Activated naive CD4-positive, alpha-beta T cell treated with anti-CD3 and anti-CD28 coated beads for 36 hours (primary cell): ENCODE measurements at regions not wholly inside any gene's neighbourhood (a gene's known extent, or its start where the extent isn't known, plus 50 kb on each side); places are given as distances from the start of the nearest gene placed in this dataset.
A peak's percentile ranks its signal among the peaks of the same experiment; 100 is the strongest.

Source experiments
- CTCF ChIA-PET: fragments of 350-600 bp; sonication (Branson Sonifier 250); formaldehyde crosslinking; loops from one replicate; lab custom pipeline; 2021; ENCODE audit warnings: antibody characterized with exemption; lab: Charles Lee
- DNase-seq: peaks from one replicate; pipeline ENCODE4 v3.0.0-alpha.2; 2020
- H3K27ac Mint-ChIP-seq: one replicate; pipeline ENCODE4 v1.8.0; 2021; ENCODE audit warnings: mild to moderate bottlenecking, mixed read lengths
- H3K27me3 Mint-ChIP-seq: one replicate; pipeline ENCODE4 v1.8.0; 2021; ENCODE audit warnings: low read depth, mixed read lengths
- H3K36me3 Mint-ChIP-seq: one replicate; pipeline ENCODE4 v1.8.0; 2021; ENCODE audit warnings: low read depth, mixed read lengths
- H3K4me1 Mint-ChIP-seq: one replicate; pipeline ENCODE4 v1.8.0; 2021; ENCODE audit warnings: low read depth, mixed read lengths
- H3K4me3 Mint-ChIP-seq: one replicate; pipeline ENCODE4 v1.8.0; 2021; ENCODE audit warnings: mild to moderate bottlenecking, moderate library complexity, mixed read lengths
- H3K9me3 Mint-ChIP-seq: one replicate; pipeline ENCODE4 v1.8.0; 2021; ENCODE audit warnings: mixed read lengths
- intact Hi-C: fragments of 100-400 bp; cut with micrococcal nuclease; formaldehyde crosslinking; loops from one replicate; pipeline ENCODE4 v1.15.1; 2023

GRCh38 chr11:35063488-35063931 is 75.5 kb upstream of the CD44 start:
- Mint-ChIP-seq H3K36me3 (peaks cover 5% of the 10 kb centered on the region), H3K4me3 (no peak overlapping the region), H3K27me3 (no peaks in the 10 kb centered on the region), H3K4me1 (peaks cover 34% of the 10 kb centered on the region), H3K27ac (no peak overlapping the region), H3K9me3 (peaks cover 2% of the 10 kb centered on the region)
- CTCF ChIA-PET, result interaction anchor here (1.0 kb wide), 1 partner anchor 13 kb away, joined by 3 read pairs; no protein-coding TSS in a partner anchor
- intact Hi-C loops, result no loop called here
- no peak for DNase-seq

- H3K27ac Mint-ChIP-seq, result no peak overlapping the region
- peaks cover 26% of the 10 kb centered on the region for H3K4me1 Mint-ChIP-seq
- H3K4me3 Mint-ChIP-seq, result no peak overlapping the region
- peaks cover 2% of the 10 kb centered on the region for H3K36me3 Mint-ChIP-seq
- CTCF ChIA-PET, result interaction anchor here (0.6 kb wide), 1 partner anchor 28 kb away, joined by 3 read pairs; no protein-coding TSS in a partner anchor
- no peak for DNase-seq
- no peaks in the 10 kb centered on the region for H3K27me3 Mint-ChIP-seq
- H3K9me3 Mint-ChIP-seq, result peaks cover 2% of the 10 kb centered on the region
- intact Hi-C loops, result no loop called here
These were observed 74.7 kb upstream of the CD44 start for GRCh38 chr11:35064114-35064800.

GRCh38 chr11:35065566-35065965 is 73.4 kb upstream of the CD44 start:
- intact Hi-C loops, result no loop called here
- H3K4me3 Mint-ChIP-seq, result no peak overlapping the region
- no peaks in the 10 kb centered on the region for H3K27me3 Mint-ChIP-seq
- H3K4me1 Mint-ChIP-seq, result peaks cover 24% of the 10 kb centered on the region
- peaks cover 15% of the 10 kb centered on the region for H3K9me3 Mint-ChIP-seq
- no peak overlapping the region for H3K27ac Mint-ChIP-seq
- H3K36me3 Mint-ChIP-seq, result peaks cover 14% of the 10 kb centered on the region
- DNase-seq, result no peak
- CTCF ChIA-PET, result interaction anchor here (0.7 to 1.3 kb wide), 2 partner anchors 24 to 92 kb away, joined by 3 read pairs; no protein-coding TSS in a partner anchor

GRCh38 chr11:35066030-35066429 is 72.9 kb upstream of the CD44 start:
- peaks cover 26% of the 10 kb centered on the region for H3K4me1 Mint-ChIP-seq
- H3K4me3 Mint-ChIP-seq, result no peak overlapping the region
- CTCF ChIA-PET, result interaction anchor here (0.7 to 1.3 kb wide), 2 partner anchors 24 to 92 kb away, joined by 3 read pairs; no protein-coding TSS in a partner anchor
- peaks cover 18% of the 10 kb centered on the region for H3K9me3 Mint-ChIP-seq
- no peak overlapping the region for H3K27ac Mint-ChIP-seq
- DNase-seq, result no peak
- intact Hi-C loops, result no loop called here
- no peaks in the 10 kb centered on the region for H3K27me3 Mint-ChIP-seq
- peaks cover 17% of the 10 kb centered on the region for H3K36me3 Mint-ChIP-seq

- peaks cover 29% of the 10 kb centered on the region for H3K4me1 Mint-ChIP-seq
- CTCF ChIA-PET, result interaction anchor here (1.2 to 1.7 kb wide), 3 partner anchors 9 to 25 kb away, joined by 3 to 6 read pairs (median 5); no protein-coding TSS in a partner anchor
- intact Hi-C loops, result loop anchor here (1.0 kb wide), 2 partner anchors 9 to 17 kb away; no protein-coding TSS in a partner anchor
- DNase-seq, result peak; percentile 65
- H3K27ac Mint-ChIP-seq, result peak overlapping the region; percentile 15
- H3K27me3 Mint-ChIP-seq, result no peaks in the 10 kb centered on the region
- peaks cover 18% of the 10 kb centered on the region for H3K9me3 Mint-ChIP-seq
- no peak overlapping the region for H3K4me3 Mint-ChIP-seq
- peaks cover 17% of the 10 kb centered on the region for H3K36me3 Mint-ChIP-seq
These were observed 72.1 kb upstream of the CD44 start for GRCh38 chr11:35066783-35067423.

GRCh38 chr11:35071722-35072121 is 67.2 kb upstream of the CD44 start:
- no peaks in the 10 kb centered on the region for H3K27me3 Mint-ChIP-seq
- H3K9me3 Mint-ChIP-seq, result peaks cover 27% of the 10 kb centered on the region
- CTCF ChIA-PET, result interaction anchor here (0.9 to 1.6 kb wide), 3 partner anchors 11 to 74 kb away, joined by 3 read pairs; no protein-coding TSS in a partner anchor
- DNase-seq, result no peak
- H3K36me3 Mint-ChIP-seq, result peaks cover 19% of the 10 kb centered on the region
- intact Hi-C loops, result loop anchor here (2.0 kb wide), 1 partner anchor 265 kb away; no protein-coding TSS in a partner anchor
- H3K4me3 Mint-ChIP-seq, result peak overlapping the region; percentile 8
- peaks cover 59% of the 10 kb centered on the region for H3K4me1 Mint-ChIP-seq
- no peak overlapping the region for H3K27ac Mint-ChIP-seq

- Mint-ChIP-seq H3K27ac (peak overlapping the region; percentile 83), H3K27me3 (no peaks in the 10 kb centered on the region), H3K36me3 (peaks cover 19% of the 10 kb centered on the region), H3K9me3 (peaks cover 27% of the 10 kb centered on the region), H3K4me3 (peak overlapping the region; percentile 31), H3K4me1 (peaks cover 67% of the 10 kb centered on the region)
- peak; percentile 68 for DNase-seq
- CTCF ChIA-PET, result interaction anchor here (0.9 kb wide), 1 partner anchor 33 kb away, joined by 3 read pairs; no protein-coding TSS in a partner anchor
- intact Hi-C loops, result loop anchor here (1.0 to 2.0 kb wide), 6 partner anchors 9 to 263 kb away; no protein-coding TSS in a partner anchor
These were observed 65.1 kb upstream of the CD44 start for GRCh38 chr11:35073691-35074419.

GRCh38 chr11:35076201-35077100 is 62.5 kb upstream of the CD44 start:
- DNase-seq, result no peak
- Mint-ChIP-seq H3K27ac (peak overlapping the region; percentile 13), H3K36me3 (peaks cover 2% of the 10 kb centered on the region), H3K4me3 (no peak overlapping the region), H3K9me3 (peaks cover 12% of the 10 kb centered on the region), H3K4me1 (peaks cover 83% of the 10 kb centered on the region), H3K27me3 (no peaks in the 10 kb centered on the region)
- CTCF ChIA-PET, result interaction anchor here (0.6 to 1.1 kb wide), 4 partner anchors 49 to 101 kb away, joined by 4 to 7 read pairs (median 4); no protein-coding TSS in a partner anchor
- intact Hi-C loops, result loop anchor here (1.0 kb wide), 4 partner anchors 31 to 63 kb away; no protein-coding TSS in a partner anchor

GRCh38 chr11:35077709-35078469 is 61.1 kb upstream of the CD44 start:
- H3K36me3 Mint-ChIP-seq, result no peaks in the 10 kb centered on the region
- peaks cover 12% of the 10 kb centered on the region for H3K9me3 Mint-ChIP-seq
- H3K27ac Mint-ChIP-seq, result peak overlapping the region; percentile 85
- H3K4me3 Mint-ChIP-seq, result peak overlapping the region; percentile 41
- DNase-seq, result peak; percentile 71
- H3K27me3 Mint-ChIP-seq, result no peaks in the 10 kb centered on the region
- intact Hi-C loops, result loop anchor here (1.0 kb wide), 4 partner anchors 33 to 65 kb away; no protein-coding TSS in a partner anchor
- H3K4me1 Mint-ChIP-seq, result peaks cover 84% of the 10 kb centered on the region
- CTCF ChIA-PET, result no interaction called here

GRCh38 chr11:35078470-35078735 is 60.6 kb upstream of the CD44 start:
- intact Hi-C loops, result no loop called here
- no peak overlapping the region for H3K4me3 Mint-ChIP-seq
- CTCF ChIA-PET, result no interaction called here
- DNase-seq, result no peak
- peaks cover 12% of the 10 kb centered on the region for H3K9me3 Mint-ChIP-seq
- no peaks in the 10 kb centered on the region for H3K36me3 Mint-ChIP-seq
- no peaks in the 10 kb centered on the region for H3K27me3 Mint-ChIP-seq
- H3K4me1 Mint-ChIP-seq, result peaks cover 85% of the 10 kb centered on the region
- H3K27ac Mint-ChIP-seq, result peak overlapping the region; percentile 14
